Endothelial cell of umbilical vein (primary cell): ENCODE measurements at regions not wholly inside any gene's neighbourhood (a gene's known extent, or its start where the extent isn't known, plus 50 kb on each side); places are given as distances from the start of the nearest gene placed in this dataset.

ENCODE experiments used
- BruUV-seq: library from RNA; stranded (reverse); fragments of 400-500 nt; replicated peaks from 2 replicates; lab custom pipeline; 2021; lab: Mats Ljungman, UMichigan
- CTCF ChIA-PET: fragments of 300-600, 350-600 bp; sonication (Branson Sonifier 250); formaldehyde crosslinking; loops from one replicate; lab custom pipeline; 2021; ENCODE audit warnings: antibody characterized with exemption, inconsistent platforms; lab: Charles Lee
- POLR2A ChIA-PET: fragments of 300-600, 350-600 bp; sonication (Branson Sonifier 250); formaldehyde crosslinking; loops from one replicate; lab custom pipeline; 2021; ENCODE audit warnings: antibody characterized with exemption, inconsistent platforms; lab: Charles Lee
- DNase-seq: peaks from one replicate; pipeline ENCODE4 v3.0.0-alpha.2; 2011; ENCODE audit warnings: low read depth, low spot score
- FAIRE-seq: peaks from 2 replicates; lab custom pipeline; 2011; peaks lifted over from hg19 to GRCh38; lab: Jason Lieb, UNC
- H2AFZ ChIP-seq: 2 replicates; pipeline ENCODE4 v1.6.0; 2012; ENCODE audit warnings: low read depth, low read length, control low read depth, inconsistent platforms
- H3K27ac ChIP-seq: 2 replicates; pipeline ENCODE4 v1.5.1; 2011; ENCODE audit warnings: low read depth, mild to moderate bottlenecking, control low read depth, low read length, moderate library complexity; ENCODE audit not compliant: insufficient read depth
- H3K27me3 ChIP-seq, 2 experiments: 2 replicates each; pipeline versions ENCODE4 v1.6.0 to v1.6.1; 2011; ENCODE audit warnings: low read length in 2 of 2, mixed read lengths in 1 of 2; ENCODE audit not compliant: control insufficient read depth in 2 of 2, insufficient read depth in 2 of 2
- H3K36me3 ChIP-seq, 2 experiments: 2 replicates in 1 of 2; 3 replicates in 1 of 2; pipeline ENCODE4 v1.5.1; 2011; ENCODE audit warnings: low read length in 2 of 2, mild to moderate bottlenecking in 1 of 2, moderate library complexity in 1 of 2; ENCODE audit not compliant: control insufficient read depth in 2 of 2, insufficient read depth in 2 of 2; ENCODE audit errors: extremely low read depth in 1 of 2
- H3K4me1 ChIP-seq: 3 replicates; pipeline ENCODE4 v1.5.1; 2011; ENCODE audit warnings: mild to moderate bottlenecking, low read length; ENCODE audit not compliant: control insufficient read depth, insufficient read depth; ENCODE audit errors: extremely low read depth
- H3K4me2 ChIP-seq: 2 replicates; pipeline ENCODE4 v1.6.1; 2011; ENCODE audit warnings: low read length, control low read depth, mixed read lengths; ENCODE audit not compliant: insufficient read depth
- H3K4me3 ChIP-seq, 3 experiments: fragments of 200-600 bp in 1 of 3; sonication (generic), shearing (Covaris generic) in 1 of 3; replicated peaks in 1 of 3; 2 replicates each; pipeline ENCODE4 v1.5.1; 2011 to 2016; ENCODE audit warnings: control low read depth in 3 of 3, low read length in 3 of 3, mild to moderate bottlenecking in 2 of 3, inconsistent platforms in 1 of 3, low read depth in 1 of 3, moderate library complexity in 1 of 3; ENCODE audit not compliant: insufficient read depth in 1 of 3
- H3K79me2 ChIP-seq: 2 replicates; pipeline ENCODE4 v1.6.0; 2012; ENCODE audit warnings: low read length, inconsistent platforms; ENCODE audit not compliant: control insufficient read depth, insufficient read depth
- H3K9ac ChIP-seq: replicated peaks from 2 replicates; pipeline ENCODE3; 2011; ENCODE audit warnings: low read length, control low read depth; ENCODE audit not compliant: insufficient read depth; ENCODE audit errors: extremely low read depth
- H3K9me1 ChIP-seq: replicated peaks from 3 replicates; pipeline ENCODE4 v1.6.0; 2011; ENCODE audit warnings: mild to moderate bottlenecking, low read length; ENCODE audit not compliant: control insufficient read depth, insufficient read depth; ENCODE audit errors: extremely low read depth
- H3K9me3 ChIP-seq: replicated peaks from 2 replicates; pipeline ENCODE4 v1.5.1; 2012; ENCODE audit warnings: low read length, inconsistent platforms; ENCODE audit not compliant: control insufficient read depth, insufficient read depth
- H4K20me1 ChIP-seq: replicated peaks from 2 replicates; pipeline ENCODE3; 2011; ENCODE audit warnings: mild to moderate bottlenecking, low read length; ENCODE audit not compliant: control insufficient read depth, insufficient read depth; ENCODE audit errors: extremely low read depth
- CTCF ChIP-seq, 2 donors: IDR thresholded peaks; 1 replicate in 1 of 2; 2 replicates in 1 of 2; pipeline ENCODE4 v1.5.1; 2011; ENCODE audit warnings: low read length in 2 of 2, mild to moderate bottlenecking in 2 of 2, moderate library complexity in 2 of 2, control low read depth in 1 of 2, inconsistent platforms in 1 of 2, low read depth in 1 of 2; ENCODE audit not compliant: insufficient read depth in 1 of 2; ENCODE audit errors: extremely low read depth in 1 of 2
- EZH2 ChIP-seq: IDR thresholded peaks from 2 replicates; pipeline ENCODE4 v1.6.1; 2012; ENCODE audit warnings: borderline replicate concordance, low read depth, mild to moderate bottlenecking, moderate library complexity, low read length, inconsistent platforms; ENCODE audit not compliant: severe bottlenecking
- FOS ChIP-seq: IDR thresholded peaks from 2 replicates; pipeline ENCODE4 v1.6.1; 2011; ENCODE audit warnings: mild to moderate bottlenecking, low read length, moderate library complexity, borderline replicate concordance; ENCODE audit not compliant: insufficient read depth
- GATA2 ChIP-seq: IDR thresholded peaks from 2 replicates; pipeline ENCODE4 v1.7.0; 2011; ENCODE audit warnings: low read depth, mild to moderate bottlenecking, moderate library complexity, mixed read lengths, low read length; ENCODE audit not compliant: insufficient read length, insufficient read depth
- JUN ChIP-seq: IDR thresholded peaks from 2 replicates; pipeline ENCODE4 v1.6.1; 2011; ENCODE audit warnings: borderline replicate concordance, low read depth; ENCODE audit not compliant: insufficient read length, insufficient read depth
- MAX ChIP-seq: IDR thresholded peaks from 2 replicates; pipeline ENCODE4 v1.6.1; 2011; ENCODE audit not compliant: insufficient read depth, insufficient read length
- MYC ChIP-seq: IDR thresholded peaks from one replicate; pipeline ENCODE4 v1.6.1; 2011; ENCODE audit warnings: mild to moderate bottlenecking, low read depth, low read length
- POLR2A ChIP-seq: IDR thresholded peaks from 2 replicates; pipeline ENCODE4 v1.6.1; 2012; ENCODE audit warnings: low read depth, mild to moderate bottlenecking, control low read depth, low read length
- POLR2AphosphoS5 ChIP-seq: IDR thresholded peaks from 2 replicates; pipeline ENCODE4 v1.6.1; 2012; ENCODE audit warnings: low read depth, mild to moderate bottlenecking, control low read depth, low read length, moderate library complexity; ENCODE audit not compliant: insufficient read depth
- dilution Hi-C: fragments of 300-500 bp; cut with MboI; formaldehyde crosslinking; loops from one replicate; pipeline ENCODE4 v1.15.0; 2019; ENCODE audit warnings: low sequenced_read_pairs; ENCODE audit not compliant: extremely low pct_ligation_motif_present
- intact Hi-C: fragments of 100-400 bp; cut with micrococcal nuclease; formaldehyde crosslinking; loops from one replicate; pipeline ENCODE4 v1.10.0; 2022

GRCh38 chr7:24436131-24436920, 136.9 kb upstream of the PALS2 start:
- dilution Hi-C loops = no loop called here
- CTCF ChIA-PET = no interaction called here
- no peaks in the 10 kb centered on the region for H4K20me1 ChIP-seq
- no peaks in the 10 kb centered on the region for H3K9me1 ChIP-seq
- POLR2A ChIA-PET = no interaction called here
- H3K4me1 ChIP-seq = no peaks in the 10 kb centered on the region
- no peak overlapping the region for H3K4me3 ChIP-seq
- DNase-seq (no peak), FAIRE-seq (no peak)
- no peak overlapping the region for H3K9ac ChIP-seq
- no peak overlapping the region for H2AFZ ChIP-seq
- H3K4me2 ChIP-seq = no peak overlapping the region
- TF ChIP-seq POLR2A (no peak), GATA2 (no peak), POLR2AphosphoS5 (no peak), JUN (no peak), EZH2 (no peak), MYC (no peak), CTCF (IDR thresholded peaks at IDR 0.05; ENCODE audit: extremely low read depth in 1 of 2, insufficient read depth in 1 of 2, low read depth in 1 of 2, low read length in 2 of 2) (no peak), FOS (no peak), MAX (no peak)
- no peaks in the 10 kb centered on the region for H3K36me3 ChIP-seq
- no peak overlapping the region for H3K27ac ChIP-seq
- intact Hi-C loops = no loop called here
- BruUV-seq = no TSS peak
- no peaks in the 10 kb centered on the region for H3K9me3 ChIP-seq
- no peaks in the 10 kb centered on the region for H3K27me3 ChIP-seq
- H3K79me2 ChIP-seq = no peaks in the 10 kb centered on the region
